Kidney epithelial cell (primary cell): ENCODE measurements at regions not wholly inside any gene's neighbourhood (a gene's known extent, or its start where the extent isn't known, plus 50 kb on each side); places are given as distances from the start of the nearest gene placed in this dataset.

ENCODE experiments used
- DNase-seq: peaks from one replicate; pipeline ENCODE4 v3.0.0-alpha.2; 2010; ENCODE audit warnings: low read depth
- H3K27me3 ChIP-seq: 2 replicates; pipeline ENCODE4 v1.6.0; 2011; ENCODE audit warnings: low read length; ENCODE audit not compliant: control insufficient read depth, insufficient read depth
- H3K36me3 ChIP-seq: 2 replicates; pipeline ENCODE4 v1.5.1; 2011; ENCODE audit warnings: low read length; ENCODE audit not compliant: control insufficient read depth, insufficient read depth
- H3K4me3 ChIP-seq: 2 replicates; pipeline ENCODE4 v1.5.1; 2011; ENCODE audit warnings: low read depth, mild to moderate bottlenecking, control low read depth, low read length
- TF ChIP-seq, protein P1 (sequence below): IDR thresholded peaks from 2 replicates; pipeline ENCODE4 v1.5.1; 2011; ENCODE audit warnings: mild to moderate bottlenecking, moderate library complexity, low read length, control low read depth, inconsistent platforms; ENCODE audit not compliant: insufficient read depth, poor library complexity, severe bottlenecking

DNA sequence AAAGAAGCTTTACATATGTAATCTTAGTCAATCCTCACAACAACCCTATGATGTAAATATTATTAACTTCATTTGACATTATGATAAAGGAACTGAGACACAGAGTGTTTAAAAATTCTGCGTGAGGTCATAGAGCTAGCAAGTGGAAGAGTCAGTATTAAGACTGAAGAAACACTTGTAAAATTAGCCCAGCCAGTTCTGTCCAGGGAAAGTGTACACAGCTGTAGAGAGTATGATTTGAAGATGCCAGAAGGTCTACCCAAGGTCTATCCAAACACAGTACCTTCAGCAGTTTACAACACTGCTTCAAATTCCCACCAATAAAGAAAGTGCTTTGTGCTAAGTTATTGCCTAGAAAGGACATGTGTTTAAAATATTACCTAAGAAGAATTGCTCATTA lies 51.7 kb upstream of the ITPRID2 start:
- no peak for DNase-seq
- Histone ChIP-seq H3K27me3 (no peaks in the 10 kb centered on the region), H3K36me3 (no peaks in the 10 kb centered on the region), H3K4me3 (no peak overlapping the region)
- TF ChIP-seq, protein P1, sequence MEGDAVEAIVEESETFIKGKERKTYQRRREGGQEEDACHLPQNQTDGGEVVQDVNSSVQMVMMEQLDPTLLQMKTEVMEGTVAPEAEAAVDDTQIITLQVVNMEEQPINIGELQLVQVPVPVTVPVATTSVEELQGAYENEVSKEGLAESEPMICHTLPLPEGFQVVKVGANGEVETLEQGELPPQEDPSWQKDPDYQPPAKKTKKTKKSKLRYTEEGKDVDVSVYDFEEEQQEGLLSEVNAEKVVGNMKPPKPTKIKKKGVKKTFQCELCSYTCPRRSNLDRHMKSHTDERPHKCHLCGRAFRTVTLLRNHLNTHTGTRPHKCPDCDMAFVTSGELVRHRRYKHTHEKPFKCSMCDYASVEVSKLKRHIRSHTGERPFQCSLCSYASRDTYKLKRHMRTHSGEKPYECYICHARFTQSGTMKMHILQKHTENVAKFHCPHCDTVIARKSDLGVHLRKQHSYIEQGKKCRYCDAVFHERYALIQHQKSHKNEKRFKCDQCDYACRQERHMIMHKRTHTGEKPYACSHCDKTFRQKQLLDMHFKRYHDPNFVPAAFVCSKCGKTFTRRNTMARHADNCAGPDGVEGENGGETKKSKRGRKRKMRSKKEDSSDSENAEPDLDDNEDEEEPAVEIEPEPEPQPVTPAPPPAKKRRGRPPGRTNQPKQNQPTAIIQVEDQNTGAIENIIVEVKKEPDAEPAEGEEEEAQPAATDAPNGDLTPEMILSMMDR: no peak

DNA sequence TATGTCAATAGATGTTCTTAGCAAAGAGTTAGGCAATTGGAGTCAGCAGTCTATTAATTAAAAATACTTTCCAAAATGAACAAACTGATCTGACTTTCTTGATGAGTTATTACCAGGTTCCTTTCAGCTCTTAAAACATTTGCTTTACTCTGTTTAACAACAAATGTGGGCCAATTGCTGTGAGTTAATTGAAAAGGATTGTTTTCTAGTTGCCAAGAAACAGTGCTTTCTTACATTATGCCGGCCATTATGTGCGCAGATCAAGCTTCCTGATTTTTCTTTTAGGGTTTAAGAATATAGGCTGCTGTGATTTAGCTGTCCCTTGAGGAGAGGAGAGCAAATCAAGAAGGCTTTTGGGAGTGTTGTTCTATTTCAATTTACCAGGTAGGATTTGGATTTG lies 50.5 kb upstream of the ITPRID2 start:
- no peaks in the 10 kb centered on the region for H3K36me3 ChIP-seq
- no peaks in the 10 kb centered on the region for H3K27me3 ChIP-seq
- TF ChIP-seq, protein P1: no peak
- DNase-seq: no peak
- H3K4me3 ChIP-seq: no peak overlapping the region
